K562 (cell line): ENCODE measurements at regions not wholly inside any gene's neighbourhood (a gene's known extent, or its start where the extent isn't known, plus 50 kb on each side); places are given as distances from the start of the nearest gene placed in this dataset.

Experiments
- ATAC-seq: fragments of 200-7000 bp; cut with Tn5 transposase; 3 replicates; pipeline ENCODE4 v1.9.1; 2020; ENCODE audit warnings: moderate library complexity
- BruUV-seq: library from RNA; stranded (reverse); fragments of 400-500 nt; replicated peaks from 2 replicates; lab custom pipeline; 2021; lab: Mats Ljungman, UMichigan
- CTCF ChIA-PET: fragments of 300-600 bp; formaldehyde crosslinking; extraction: SDS; loops from one replicate; lab custom pipeline; 2021; ENCODE audit warnings: low intra/inter-chr PET ratio; lab: Yijun Ruan, JAX
- POLR2A ChIA-PET: fragments of 300-600, 350-650 bp; sonication (Branson Sonifier 250); formaldehyde crosslinking; extraction: SDS; loops from one replicate; lab custom pipeline; 2021; ENCODE audit warnings: antibody characterized with exemption, inconsistent platforms; lab: Yijun Ruan, JAX
- DNase-seq, 4 experiments: peaks; one replicate each; pipeline versions ENCODE4 v3.0.0 to v3.0.0-alpha.2; 2011 to 2018; ENCODE audit warnings: low spot score in 3 of 4, mixed read lengths in 3 of 4; ENCODE audit errors: extremely low read depth in 1 of 4
- FAIRE-seq: peaks from 2 replicates; lab custom pipeline; 2011; peaks lifted over from hg19 to GRCh38; lab: Jason Lieb, UNC
- H2AFZ ChIP-seq: 2 replicates; pipeline ENCODE4 v1.6.0; 2011; ENCODE audit warnings: low read depth, low read length, control low read depth, inconsistent platforms
- H3K27ac ChIP-seq: fragments of 200-600 bp; 3 replicates; pipeline ENCODE4 v1.8.0; 2011; ENCODE audit warnings: low read depth, mild to moderate bottlenecking, control low read depth, inconsistent platforms, low read length, moderate library complexity, mixed read lengths; ENCODE audit errors: extremely low read depth
- H3K27me3 ChIP-seq, 2 experiments: fragments of 300-600 bp in 1 of 2; 2 replicates in 1 of 2; 3 replicates in 1 of 2; pipeline versions ENCODE4 v1.6.0 to v1.8.0; 2011; ENCODE audit warnings: inconsistent platforms in 2 of 2, low read length in 2 of 2, mild to moderate bottlenecking in 1 of 2, mixed read lengths in 1 of 2, moderate library complexity in 1 of 2; ENCODE audit not compliant: control insufficient read depth in 2 of 2, insufficient read depth in 2 of 2
- H3K36me3 ChIP-seq: fragments of 300-600 bp; 3 replicates; pipeline ENCODE4 v1.8.0; 2011; ENCODE audit warnings: mild to moderate bottlenecking, low read length, inconsistent platforms; ENCODE audit not compliant: control insufficient read depth, insufficient read depth
- H3K4me1 ChIP-seq, 2 experiments: fragments of 200-600 bp in 1 of 2; replicated peaks in 1 of 2; 2 replicates in 1 of 2; 3 replicates in 1 of 2; pipeline versions ENCODE4 v1.5.1 to v1.8.0; 2011; ENCODE audit warnings: inconsistent platforms in 2 of 2, low read length in 2 of 2, mild to moderate bottlenecking in 1 of 2, mixed read lengths in 1 of 2, moderate library complexity in 1 of 2; ENCODE audit not compliant: control insufficient read depth in 2 of 2, insufficient read depth in 2 of 2
- H3K4me2 ChIP-seq: 2 replicates; pipeline ENCODE4 v1.6.1; 2011; ENCODE audit warnings: low read length, control low read depth, inconsistent platforms, mixed read lengths; ENCODE audit not compliant: insufficient read depth
- H3K4me3 ChIP-seq: fragments of 200-600 bp; sonication (generic), shearing (Covaris generic); 2 replicates; pipeline ENCODE4 v1.5.1; 2016; ENCODE audit warnings: control low read depth, inconsistent platforms
- H3K79me2 ChIP-seq: fragments of 200-600 bp; 3 replicates; pipeline ENCODE4 v1.8.0; 2011; ENCODE audit warnings: low read length, inconsistent platforms; ENCODE audit not compliant: control insufficient read depth, insufficient read depth
- H3K9ac ChIP-seq, 2 experiments: 2 replicates each; pipeline versions ENCODE4 v1.6.0 to v1.6.1; 2011; ENCODE audit warnings: low read depth in 2 of 2, low read length in 2 of 2, control low read depth in 1 of 2, inconsistent platforms in 1 of 2, mild to moderate bottlenecking in 1 of 2, mixed read lengths in 1 of 2; ENCODE audit not compliant: insufficient read depth in 1 of 2
- H3K9me1 ChIP-seq: one replicate; pipeline ENCODE4 v1.6.0; 2011; ENCODE audit warnings: inconsistent platforms, mild to moderate bottlenecking, low read length, moderate library complexity; ENCODE audit not compliant: control insufficient read depth, insufficient read depth
- H3K9me3 ChIP-seq: replicated peaks from 2 replicates; pipeline ENCODE4 v1.5.1; 2011; ENCODE audit warnings: low read depth, low read length, inconsistent platforms; ENCODE audit not compliant: control insufficient read depth, insufficient read depth
- H4K20me1 ChIP-seq: replicated peaks from 2 replicates; pipeline ENCODE4 v1.6.1; 2011; ENCODE audit warnings: low read length, inconsistent platforms, mixed read lengths; ENCODE audit not compliant: control insufficient read depth, insufficient read depth
- CBFA2T3 ChIP-seq: fragments of 450-650 bp; IDR thresholded peaks from 2 replicates; pipeline ENCODE4 v1.6.1; 2017
- FOXA1 ChIP-seq: fragments of 450-650 bp; IDR thresholded peaks from 2 replicates; pipeline ENCODE4 v1.6.1; 2016; ENCODE audit warnings: mild to moderate bottlenecking, borderline replicate concordance
- FOXK1 ChIP-seq: sonication (generic); formaldehyde crosslinking; IDR thresholded peaks from 2 replicates; pipeline ENCODE4 v1.8.0; 2022; ENCODE audit warnings: missing genetic modification reagents, mild to moderate bottlenecking, borderline replicate concordance
- FUS ChIP-seq: fragments of 200-400 bp; formaldehyde crosslinking; optimal IDR thresholded peaks from 2 replicates; pipeline ENCODE3; 2017; ENCODE audit warnings: low read depth, low read length
- KLF16 ChIP-seq: IDR thresholded peaks from 2 replicates; pipeline ENCODE4 v1.6.1; 2016; ENCODE audit warnings: antibody characterized with exemption
- KLF6 ChIP-seq: fragments of 250-450 bp; sonication (Bioruptor Pico); IDR thresholded peaks from 2 replicates; pipeline ENCODE4 v1.4.0; 2020; ENCODE audit warnings: mild to moderate bottlenecking, moderate library complexity, borderline replicate concordance
- MXD1 ChIP-seq: fragments of 250-450 bp; sonication (Bioruptor Pico); IDR thresholded peaks from 2 replicates; pipeline ENCODE4 v1.8.0; 2021; ENCODE audit warnings: borderline replicate concordance, mild to moderate bottlenecking, moderate library complexity; ENCODE audit not compliant: poor library complexity, severe bottlenecking
- PATZ1 ChIP-seq: fragments of 250-450 bp; sonication (Bioruptor Pico); IDR thresholded peaks from 2 replicates; pipeline ENCODE4 v1.5.0; 2020; ENCODE audit warnings: mild to moderate bottlenecking, borderline replicate concordance
- ZNF121 ChIP-seq: sonication (generic); formaldehyde crosslinking; conservative IDR thresholded peaks from 2 replicates; pipeline ENCODE4 v1.8.0; 2022; ENCODE audit warnings: missing genetic modification reagents
- ZNF239 ChIP-seq: fragments of 250-450 bp; sonication (Bioruptor Pico); IDR thresholded peaks from 2 replicates; pipeline ENCODE4 v1.4.0; 2020; ENCODE audit warnings: mild to moderate bottlenecking
- ZNF311 ChIP-seq: fragments of 250-450 bp; sonication (Bioruptor Pico); IDR thresholded peaks from 2 replicates; pipeline ENCODE4 v1.4.0; 2020; ENCODE audit warnings: mild to moderate bottlenecking, moderate library complexity
- ZNF586 ChIP-seq: fragments of 450-650 bp; formaldehyde crosslinking; conservative IDR thresholded peaks from 2 replicates; pipeline ENCODE4 v1.4.0; 2020; ENCODE audit warnings: mild to moderate bottlenecking, moderate library complexity
- ZNF639 ChIP-seq, 2 experiments: fragments of 200-800 bp in 1 of 2; sonication (Bioruptor generic) in 1 of 2; sonication (generic) in 1 of 2; formaldehyde crosslinking in 1 of 2; IDR thresholded peaks in 1 of 2; conservative IDR thresholded peaks in 1 of 2; 2 replicates each; pipeline versions ENCODE4 v1.5.0 to v1.6.1; 2016 to 2020; ENCODE audit warnings: missing compliant biosample characterization in 1 of 2, missing genetic modification characterization in 1 of 2, missing genetic modification reagents in 1 of 2
- WGBS: fragments of 100-300 bp; shearing (Covaris generic); methylation state at CpG from one replicate; pipeline ENCODE4 v1.1.6; 2016; ENCODE audit warnings: low coverage, mixed read lengths; ENCODE audit not compliant: insufficient coverage; ENCODE audit errors: missing lambda C conversion rate; 5-methylcytosine and 5-hydroxymethylcytosine counted together
- in situ Hi-C: fragments of 300-500 bp; cut with MboI; formaldehyde crosslinking; loops from 4 replicates; pipeline ENCODE4 v1.15.0; 2018; ENCODE audit warnings: inconsistent platforms, mixed read lengths
- intact Hi-C: fragments of 100-400 bp; cut with micrococcal nuclease; formaldehyde crosslinking; loops from 2 replicates; pipeline ENCODE4 v1.14.2; 2022
- TF ChIP-seq, protein P1 (sequence below), 3 experiments: IDR thresholded peaks in 2 of 3; conservative IDR thresholded peaks in 1 of 3; 2 replicates each; pipeline ENCODE4 v1.5.1; 2011 to 2012; ENCODE audit warnings: low read length in 3 of 3, mild to moderate bottlenecking in 3 of 3, control low read depth in 2 of 3, improper control_type of control experiment in 1 of 3, inconsistent platforms in 1 of 3, low read depth in 1 of 3, mixed read lengths in 1 of 3, moderate library complexity in 1 of 3; ENCODE audit not compliant: insufficient read depth in 2 of 3
- TF ChIP-seq, protein P2 (sequence below): sonication (generic); formaldehyde crosslinking; IDR thresholded peaks from 2 replicates; pipeline ENCODE4 v1.9.0; 2022; ENCODE audit warnings: mild to moderate bottlenecking, missing genetic modification reagents
- TF ChIP-seq, protein P3 (sequence below): fragments of 450-650 bp; formaldehyde crosslinking; IDR thresholded peaks from 2 replicates; pipeline ENCODE4 v1.4.0; 2022; ENCODE audit warnings: mild to moderate bottlenecking, moderate library complexity

DNA sequence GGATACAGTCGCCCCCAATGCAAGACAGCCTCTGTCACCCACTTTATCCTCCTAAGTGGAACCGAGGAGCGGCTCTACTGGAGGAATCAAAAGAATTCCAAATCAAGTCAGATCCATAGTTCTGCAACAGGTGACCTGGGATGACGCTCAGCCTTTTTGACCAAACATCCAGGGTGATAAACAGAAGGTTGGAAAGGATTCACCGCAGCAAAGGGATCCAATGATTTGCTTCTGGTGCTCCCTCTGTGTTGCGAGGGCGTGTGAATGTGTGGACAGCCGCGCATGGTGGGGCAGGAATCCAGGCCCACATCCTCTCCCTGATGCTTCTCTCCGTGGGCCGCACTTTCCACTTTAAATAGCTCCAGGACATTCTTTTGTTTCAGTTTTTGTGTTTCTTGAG is 116.8 kb upstream of the CDH4 start:
- Histone ChIP-seq H3K9ac (no peak overlapping the region), H4K20me1 (no peaks in the 10 kb centered on the region), H3K36me3 (no peaks in the 10 kb centered on the region), H2AFZ (no peak overlapping the region), H3K79me2 (no peaks in the 10 kb centered on the region), H3K9me3 (no peaks in the 10 kb centered on the region), H3K4me1 (no peaks in the 10 kb centered on the region), H3K27me3 (peaks cover 2 to 33% of the 10 kb centered on the region in 2 experiments; a peak in 3 of 5 replicates), H3K9me1 (no peaks in the 10 kb centered on the region), H3K4me3 (no peak overlapping the region), H3K4me2 (no peak overlapping the region), H3K27ac (no peak overlapping the region)
- ATAC-seq (no peak), DNase-seq (no peak), FAIRE-seq (no peak)
- ChIA-PET CTCF (no interaction called here), POLR2A (no interaction called here)
- no TSS peak for BruUV-seq
- in situ Hi-C loops (no loop called here), intact Hi-C loops (no loop called here)
- 0% methylated on average over 9 of the region's 11 CpGs for WGBS
- no peak for TF ChIP-seq ZNF121 (CRISPR knock-in tag)
- no peak for TF ChIP-seq ZNF239
- no peak for TF ChIP-seq ZNF639 (CRISPR knock-in tag; conservative IDR thresholded peaks at IDR 0.05 in 1 of 2, IDR thresholded peaks at IDR 0.05 in 1 of 2)
- TF ChIP-seq FUS: no peak
- TF ChIP-seq, protein P1, sequence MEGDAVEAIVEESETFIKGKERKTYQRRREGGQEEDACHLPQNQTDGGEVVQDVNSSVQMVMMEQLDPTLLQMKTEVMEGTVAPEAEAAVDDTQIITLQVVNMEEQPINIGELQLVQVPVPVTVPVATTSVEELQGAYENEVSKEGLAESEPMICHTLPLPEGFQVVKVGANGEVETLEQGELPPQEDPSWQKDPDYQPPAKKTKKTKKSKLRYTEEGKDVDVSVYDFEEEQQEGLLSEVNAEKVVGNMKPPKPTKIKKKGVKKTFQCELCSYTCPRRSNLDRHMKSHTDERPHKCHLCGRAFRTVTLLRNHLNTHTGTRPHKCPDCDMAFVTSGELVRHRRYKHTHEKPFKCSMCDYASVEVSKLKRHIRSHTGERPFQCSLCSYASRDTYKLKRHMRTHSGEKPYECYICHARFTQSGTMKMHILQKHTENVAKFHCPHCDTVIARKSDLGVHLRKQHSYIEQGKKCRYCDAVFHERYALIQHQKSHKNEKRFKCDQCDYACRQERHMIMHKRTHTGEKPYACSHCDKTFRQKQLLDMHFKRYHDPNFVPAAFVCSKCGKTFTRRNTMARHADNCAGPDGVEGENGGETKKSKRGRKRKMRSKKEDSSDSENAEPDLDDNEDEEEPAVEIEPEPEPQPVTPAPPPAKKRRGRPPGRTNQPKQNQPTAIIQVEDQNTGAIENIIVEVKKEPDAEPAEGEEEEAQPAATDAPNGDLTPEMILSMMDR (IDR thresholded peaks at IDR 0.05 in 2 of 3, conservative IDR thresholded peaks at IDR 0.05 in 1 of 3; ENCODE audit: insufficient read depth in 2 of 3, low read depth in 1 of 3, low read length in 3 of 3): no peak
- TF ChIP-seq, protein P2, sequence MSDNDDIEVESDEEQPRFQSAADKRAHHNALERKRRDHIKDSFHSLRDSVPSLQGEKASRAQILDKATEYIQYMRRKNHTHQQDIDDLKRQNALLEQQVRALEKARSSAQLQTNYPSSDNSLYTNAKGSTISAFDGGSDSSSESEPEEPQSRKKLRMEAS: no peak
- no peak for TF ChIP-seq ZNF311
- TF ChIP-seq, protein P3, sequence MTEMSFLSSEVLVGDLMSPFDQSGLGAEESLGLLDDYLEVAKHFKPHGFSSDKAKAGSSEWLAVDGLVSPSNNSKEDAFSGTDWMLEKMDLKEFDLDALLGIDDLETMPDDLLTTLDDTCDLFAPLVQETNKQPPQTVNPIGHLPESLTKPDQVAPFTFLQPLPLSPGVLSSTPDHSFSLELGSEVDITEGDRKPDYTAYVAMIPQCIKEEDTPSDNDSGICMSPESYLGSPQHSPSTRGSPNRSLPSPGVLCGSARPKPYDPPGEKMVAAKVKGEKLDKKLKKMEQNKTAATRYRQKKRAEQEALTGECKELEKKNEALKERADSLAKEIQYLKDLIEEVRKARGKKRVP (CRISPR knock-in tag): no peak
- no peak for TF ChIP-seq ZNF586 (CRISPR knock-in tag)
- no peak for TF ChIP-seq PATZ1 (CRISPR knock-in tag)
- TF ChIP-seq KLF16: no peak
- no peak for TF ChIP-seq KLF6 (CRISPR knock-in tag)
- TF ChIP-seq FOXA1: no peak
- no peak for TF ChIP-seq FOXK1
- no peak for TF ChIP-seq CBFA2T3
- TF ChIP-seq MXD1 (CRISPR knock-in tag): no peak
